Heart left ventricle (tissue), 16 donors: ENCODE measurements at regions not wholly inside any gene's neighbourhood (a gene's known extent, or its start where the extent isn't known, plus 50 kb on each side); places are given as distances from the start of the nearest gene placed in this dataset.
A peak's percentile ranks its signal among the peaks of the same experiment; 100 is the strongest.

Source experiments
- ATAC-seq, 4 donors: fragments of 200-7000 bp; cut with Tn5 transposase; one replicate each; pipeline ENCODE4 v1.9.1; 2020 to 2022; ENCODE audit warnings: moderate library complexity in 4 of 4, mild to moderate bottlenecking in 3 of 4, moderate number of reproducible peaks in 1 of 4
- DNase-seq, 5 donors: peaks; one replicate each; pipeline ENCODE4 v3.0.0-alpha.2; 2020
- H3K27ac ChIP-seq, 12 donors: fragments of 200-600 bp; sonication (generic) in 4 of 12; one replicate each; pipeline versions ENCODE4 v1.5.0 to v1.8.0; 2016 to 2022; ENCODE audit warnings: mild to moderate bottlenecking in 2 of 12
- H3K27me3 ChIP-seq, 9 donors: fragments of 200-600 bp; sonication (generic) in 2 of 9; one replicate each; pipeline versions ENCODE4 v1.5.1 to v1.8.0; 2016 to 2022; ENCODE audit warnings: mild to moderate bottlenecking in 3 of 9
- H3K36me3 ChIP-seq, 9 donors: fragments of 200-600 bp; sonication (generic) in 2 of 9; one replicate each; pipeline versions ENCODE4 v1.5.0 to v1.8.0; 2018 to 2022; ENCODE audit warnings: mild to moderate bottlenecking in 2 of 9
- H3K4me1 ChIP-seq, 12 donors: fragments of 200-600 bp; sonication (generic) in 4 of 12; one replicate each; pipeline versions ENCODE4 v1.5.0 to v1.8.0; 2016 to 2022; ENCODE audit warnings: mild to moderate bottlenecking in 3 of 12
- H3K4me3 ChIP-seq, 12 donors: fragments of 200-600 bp; sonication (generic) in 4 of 12; one replicate each; pipeline versions ENCODE4 v1.5.0 to v1.8.0; 2017 to 2022; ENCODE audit warnings: mild to moderate bottlenecking in 9 of 12, moderate library complexity in 4 of 12
- H3K9me3 ChIP-seq, 12 donors: fragments of 200-600 bp; sonication (generic) in 4 of 12; one replicate each; pipeline versions ENCODE4 v1.5.0 to v1.8.0; 2016 to 2022; ENCODE audit warnings: mild to moderate bottlenecking in 1 of 12
- CTCF ChIP-seq, 12 donors: fragments of 200-600 bp; sonication (generic) in 4 of 12; IDR thresholded peaks; one replicate each; pipeline versions ENCODE4 v1.5.0 to v1.8.0; 2018 to 2022; ENCODE audit warnings: antibody characterized with exemption in 12 of 12, mild to moderate bottlenecking in 5 of 12
- POLR2A ChIP-seq, 2 donors: fragments of 450-650 bp; IDR thresholded peaks; one replicate each; pipeline ENCODE4 v1.6.1; 2017; ENCODE audit warnings: antibody characterized with exemption in 2 of 2, mild to moderate bottlenecking in 2 of 2, moderate library complexity in 2 of 2
- WGBS, 4 donors: extraction: QIAGEN DNeasy Blood & Tissue Kit in 2 of 4; methylation state at CpG; one replicate each; pipeline versions ENCODE4 v1.1.5 to v1.1.7; 2013 to 2018; 5-methylcytosine and 5-hydroxymethylcytosine counted together
- intact Hi-C, 10 donors: fragments of 100-400 bp; cut with DNase I; formaldehyde crosslinking; loops; one replicate each; pipeline versions ENCODE4 v1.11.1 to v1.14.2; 2022
- donor health status: ischemic (EF 13 %, LVEDD 7.1; RV severe dilation, severe dysfunction).
- donor health status: healthy with polysubstance abuse.
- donor health status: DM: no; HTN: yes; CAD: no.
- donor health status: DM: no; HTN: no; CAD: no.
- donor health status: ischemic (EF 25% LVEDD 6.9; RV normal size, moderate dysfunction).
- donor health status: ischemic (EF 25% LVEDD 5.7; RV mildly dilated, moderate dysfunction).
- donor health status: healthy.
- donor health status: DM: yes; HTN: yes; CAD: no.
- donor health status: ischemic (EF 35%, LVEDD 5.7; RV mildly dilated, moderate dysfunction).
- donor health status: nonischemic (EF 11% LVEDD 7.7; RV severe dilation, severe dysfunction).
- donor health status: DM: yes; HTN: yes; CAD: no.
- donor health status: PGD.
- donor health status: ischemic (EF 29% LVEDD 5.4; RV normal size, mild dysfunction).
- donor health status: nonischemic (EF 23%, LVEDD 6.1; RV moderate dilation, normal function).

- WGBS, 4 donors, result 55 to 73% (median 61%) methylated on average over 6 of the region's 6 CpGs
These were observed 645.8 kb upstream of the USP24 start for GRCh38 chr1:55860798-55861519.

GRCh38 chr1:55860326-55860725 is 645.2 kb upstream of the USP24 start:
- TF ChIP-seq POLR2A (IDR thresholded peaks at IDR 0.05) (no peak), CTCF (IDR thresholded peaks at IDR 0.05) (no peak)
- 12 to 36% (median 17%) methylated on average over 1 of the region's 1 CpG for WGBS, 4 donors
- ATAC-seq (no peak), DNase-seq (no peak)
- no peak overlapping the region for H3K27ac ChIP-seq
- H3K4me3 ChIP-seq, result no peak overlapping the region
- no peaks in the 10 kb centered on the region for H3K9me3 ChIP-seq
- H3K4me1 ChIP-seq, result peaks cover 0 to 14% (median 7%) of the 10 kb centered on the region in 12 donors
- intact Hi-C loops, result no loop called here
- no peaks in the 10 kb centered on the region for H3K27me3 ChIP-seq
- H3K36me3 ChIP-seq, result no peaks in the 10 kb centered on the region

More at GRCh38 chr1:55860798-55861519, 645.8 kb upstream of the USP24 start:
- DNase-seq (no peak), ATAC-seq (no peak)
- no peaks in the 10 kb centered on the region for H3K27me3 ChIP-seq
- H3K4me1 ChIP-seq, result peaks cover 0 to 14% (median 7%) of the 10 kb centered on the region in 12 donors
- TF ChIP-seq POLR2A (IDR thresholded peaks at IDR 0.05) (no peak), CTCF (IDR thresholded peaks at IDR 0.05) (no peak)
- H3K27ac ChIP-seq, result no peak overlapping the region
- no peaks in the 10 kb centered on the region for H3K36me3 ChIP-seq
- intact Hi-C loops, result no loop called here
- no peak overlapping the region for H3K4me3 ChIP-seq
- no peaks in the 10 kb centered on the region for H3K9me3 ChIP-seq

GRCh38 chr1:55854911-55855310 is 639.7 kb upstream of the USP24 start:
- Histone ChIP-seq H3K27me3 (no peaks in the 10 kb centered on the region), H3K4me1 (peaks cover 0 to 4% (median 0%) of the 10 kb centered on the region in 12 donors), H3K9me3 (no peaks in the 10 kb centered on the region), H3K27ac (no peak overlapping the region), H3K4me3 (no peak overlapping the region), H3K36me3 (no peaks in the 10 kb centered on the region)
- TF ChIP-seq CTCF (IDR thresholded peaks at IDR 0.05) (no peak), POLR2A (IDR thresholded peaks at IDR 0.05) (no peak)
- intact Hi-C loops, result no loop called here
- DNase-seq, result no peak
- WGBS, 4 donors, result 48 to 98% (median 84%) methylated on average over 2 of the region's 2 CpGs
- ATAC-seq, result no peak

- no peak for TF ChIP-seq POLR2A (IDR thresholded peaks at IDR 0.05)
- TF ChIP-seq CTCF (IDR thresholded peaks at IDR 0.05), result peak in 1 of 12 donors; percentile 11
- intact Hi-C loops, result no loop called here
- Histone ChIP-seq H3K4me3 (no peak overlapping the region), H3K9me3 (no peaks in the 10 kb centered on the region), H3K27me3 (no peaks in the 10 kb centered on the region), H3K4me1 (no peaks in the 10 kb centered on the region), H3K36me3 (no peaks in the 10 kb centered on the region), H3K27ac (no peak overlapping the region)
- ATAC-seq (no peak), DNase-seq (no peak)
- 76 to 81% (median 78%) methylated on average over 1 of the region's 1 CpG for WGBS, 4 donors
These were observed 633.7 kb upstream of the USP24 start for GRCh38 chr1:55848906-55849305.
